GM12878 (cell line): ENCODE measurements at regions not wholly inside any gene's neighbourhood (a gene's known extent, or its start where the extent isn't known, plus 50 kb on each side); places are given as distances from the start of the nearest gene placed in this dataset.

ENCODE experiments used
- ATF3 ChIP-seq: IDR thresholded peaks from 2 replicates; pipeline ENCODE4 v1.6.1; 2011; ENCODE audit warnings: low read depth, mild to moderate bottlenecking, low read length, moderate library complexity, borderline replicate concordance; ENCODE audit errors: extremely low read depth
- CBX5 ChIP-seq: sonication (generic); IDR thresholded peaks from 2 replicates; pipeline ENCODE4 v1.6.1; 2016; ENCODE audit warnings: low read depth, moderate library complexity, mild to moderate bottlenecking, inconsistent platforms
- CTCF ChIP-seq, 3 experiments: IDR thresholded peaks in 2 of 3; conservative IDR thresholded peaks in 1 of 3; 2 replicates each; pipeline ENCODE4 v1.5.1; 2011; ENCODE audit warnings: low read depth in 3 of 3, low read length in 3 of 3, mild to moderate bottlenecking in 3 of 3, control low read depth in 2 of 3, moderate library complexity in 2 of 3, inconsistent platforms in 1 of 3, mixed read lengths in 1 of 3; ENCODE audit not compliant: control insufficient read depth in 2 of 3, insufficient read depth in 1 of 3; ENCODE audit errors: extremely low read depth in 1 of 3
- KAT2A ChIP-seq: conservative IDR thresholded peaks from 2 replicates; pipeline ENCODE4 v1.6.1; 2011; ENCODE audit warnings: low read depth, low read length; ENCODE audit not compliant: control insufficient read depth
- MAX ChIP-seq: IDR thresholded peaks from 2 replicates; pipeline ENCODE4 v1.6.1; 2012; ENCODE audit warnings: low read depth, low read length, improper control_type of control experiment
- MXI1 ChIP-seq: fragments of 150-350 bp; IDR thresholded peaks from 2 replicates; pipeline ENCODE4 v1.6.1; 2011; ENCODE audit warnings: low read depth, mild to moderate bottlenecking, inconsistent platforms, low read length, improper control_type of control experiment
- POLR2A ChIP-seq: IDR thresholded peaks from 2 replicates; pipeline ENCODE4 v1.6.1; 2011; ENCODE audit warnings: low read depth, mild to moderate bottlenecking, low read length
- RFX5 ChIP-seq: IDR thresholded peaks from 2 replicates; pipeline ENCODE4 v1.6.1; 2011; ENCODE audit warnings: low read depth, low read length, improper control_type of control experiment
- SP1 ChIP-seq: IDR thresholded peaks from one replicate; pipeline ENCODE4 v1.6.1; 2011; ENCODE audit warnings: low read depth, low read length
- TAF1 ChIP-seq: IDR thresholded peaks from 2 replicates; pipeline ENCODE4 v1.6.1; 2011; ENCODE audit warnings: mild to moderate bottlenecking, low read depth, low read length, borderline replicate concordance
- ZSCAN29 ChIP-seq: fragments of 450-650 bp; IDR thresholded peaks from 2 replicates; pipeline ENCODE4 v1.6.1; 2017; ENCODE audit warnings: mild to moderate bottlenecking, moderate library complexity

GRCh38 chr7:153943861-153944260, 108.3 kb upstream of the DPP6 start:
- TF ChIP-seq CTCF (IDR thresholded peaks at IDR 0.05 in 2 of 3, conservative IDR thresholded peaks at IDR 0.05 in 1 of 3; ENCODE audit: control insufficient read depth in 2 of 3, extremely low read depth in 1 of 3, insufficient read depth in 1 of 3, low read depth in 3 of 3, low read length in 3 of 3) = no peak
- no peak for TF ChIP-seq MXI1
- no peak for TF ChIP-seq TAF1
- no peak for TF ChIP-seq RFX5
- no peak for TF ChIP-seq KAT2A
- no peak for TF ChIP-seq ZSCAN29
- TF ChIP-seq SP1 = no peak
- no peak for TF ChIP-seq ATF3
- TF ChIP-seq MAX = no peak
- no peak for TF ChIP-seq POLR2A
- TF ChIP-seq CBX5 = no peak
